GM19351 (cell line): ENCODE measurements at regions not wholly inside any gene's neighbourhood (a gene's known extent, or its start where the extent isn't known, plus 50 kb on each side); places are given as distances from the start of the nearest gene placed in this dataset.

ENCODE experiments used
- ATAC-seq: cut with Tn5 transposase; IDR thresholded peaks from one replicate; pipeline ENCODE4 v1.9.1; 2021; ENCODE audit warnings: mild to moderate bottlenecking, moderate library complexity; ENCODE audit not compliant: unreplicated experiment

GRCh38 chr11:122285070-122285988, 169.3 kb upstream of the BLID start:
- ATAC-seq: no peak

GRCh38 chr11:122280870-122281269, 164.9 kb upstream of the BLID start:
- ATAC-seq: no peak

GRCh38 chr11:122279194-122279593, 163.2 kb upstream of the BLID start:
- no peak for ATAC-seq

- no peak for ATAC-seq
Observed at GRCh38 chr11:122277493-122277892, 161.5 kb upstream of the BLID start.

- ATAC-seq: no peak
Observed at GRCh38 chr11:122276221-122276620, 160.2 kb upstream of the BLID start.

GRCh38 chr11:122275508-122275907, 159.5 kb upstream of the BLID start:
- ATAC-seq: no peak

- no peak for ATAC-seq
Observed at GRCh38 chr11:122273476-122274191, 157.6 kb upstream of the BLID start.

GRCh38 chr11:122271745-122272144, 155.7 kb upstream of the BLID start:
- no peak for ATAC-seq

GRCh38 chr11:122271137-122271536, 155.1 kb upstream of the BLID start:
- no peak for ATAC-seq

- no peak for ATAC-seq
Observed at GRCh38 chr11:122270535-122270934, 154.5 kb upstream of the BLID start.

- no peak for ATAC-seq
Observed at GRCh38 chr11:122269824-122270223, 153.8 kb upstream of the BLID start.

- ATAC-seq: no peak
Observed at GRCh38 chr11:122268601-122269130, 152.7 kb upstream of the BLID start.

- no peak for ATAC-seq
Observed at GRCh38 chr11:122267602-122268001, 151.6 kb upstream of the BLID start.

GRCh38 chr11:122265981-122266380, 150.0 kb upstream of the BLID start:
- no peak for ATAC-seq

- ATAC-seq: no peak
Observed at GRCh38 chr11:122264121-122264520, 148.1 kb upstream of the BLID start.

GRCh38 chr11:122261546-122261945, 145.5 kb upstream of the BLID start:
- no peak for ATAC-seq

GRCh38 chr11:122259195-122259821, 143.3 kb upstream of the BLID start:
- ATAC-seq: no peak

GRCh38 chr11:122258446-122259194, 142.6 kb upstream of the BLID start:
- no peak for ATAC-seq

GRCh38 chr11:122253589-122254231, 137.7 kb upstream of the BLID start:
- no peak for ATAC-seq

- ATAC-seq: no peak
Observed at GRCh38 chr11:122248939-122249338, 132.9 kb upstream of the BLID start.
